ENCODE measurements at regions not wholly inside any gene's neighbourhood (a gene's known extent, or its start where the extent isn't known, plus 50 kb on each side); places are given as distances from the start of the nearest gene placed in this dataset.

- no peaks in the 10 kb centered on the region for H3K9me3 ChIP-seq (ENCODE audit: control insufficient read depth, low read length)
- H3K36me3 ChIP-seq (ENCODE audit: control insufficient read depth, insufficient read depth, low read length), result no peaks in the 10 kb centered on the region
- H3K9ac ChIP-seq, result no peak overlapping the region
- no peak overlapping the region for H3K4me2 ChIP-seq (ENCODE audit: low read length)
- H3K79me2 ChIP-seq, result no peaks in the 10 kb centered on the region
- no peak for TF ChIP-seq CTCF (IDR thresholded peaks at IDR 0.05)
- no peak overlapping the region for H3K27ac ChIP-seq
- H3K4me1 ChIP-seq, result no peaks in the 10 kb centered on the region
- H2AFZ ChIP-seq, result no peak overlapping the region
- H3K4me3 ChIP-seq (ENCODE audit: low read depth, low read length), result no peak overlapping the region
- no peaks in the 10 kb centered on the region for H3K27me3 ChIP-seq (ENCODE audit: control insufficient read depth, insufficient read depth, low read length)
These were observed 437.2 kb upstream of the HS6ST1 start for GRCh38 chr2:128755695-128756364.

- H3K36me3 ChIP-seq (ENCODE audit: control insufficient read depth, insufficient read depth, low read length), result no peaks in the 10 kb centered on the region
- TF ChIP-seq CTCF (IDR thresholded peaks at IDR 0.05), result no peak
- H3K4me1 ChIP-seq, result no peaks in the 10 kb centered on the region
- no peaks in the 10 kb centered on the region for H3K9me3 ChIP-seq (ENCODE audit: control insufficient read depth, low read length)
- H2AFZ ChIP-seq, result no peak overlapping the region
- H3K27me3 ChIP-seq (ENCODE audit: control insufficient read depth, insufficient read depth, low read length), result no peaks in the 10 kb centered on the region
- H3K79me2 ChIP-seq, result no peaks in the 10 kb centered on the region
- no peak overlapping the region for H3K27ac ChIP-seq
- H3K4me2 ChIP-seq (ENCODE audit: low read length), result no peak overlapping the region
- H3K4me3 ChIP-seq (ENCODE audit: low read depth, low read length), result no peak overlapping the region
- H3K9ac ChIP-seq, result no peak overlapping the region
These were observed 437.7 kb upstream of the HS6ST1 start for GRCh38 chr2:128756365-128756717.

- Histone ChIP-seq H3K27me3 (ENCODE audit: control insufficient read depth, insufficient read depth, low read length) (no peaks in the 10 kb centered on the region), H3K4me1 (no peaks in the 10 kb centered on the region), H3K79me2 (no peaks in the 10 kb centered on the region), H3K9ac (no peak overlapping the region), H3K27ac (no peak overlapping the region), H3K9me3 (ENCODE audit: control insufficient read depth, low read length) (no peaks in the 10 kb centered on the region), H3K36me3 (ENCODE audit: control insufficient read depth, insufficient read depth, low read length) (no peaks in the 10 kb centered on the region), H3K4me2 (ENCODE audit: low read length) (no peak overlapping the region), H2AFZ (no peak overlapping the region), H3K4me3 (ENCODE audit: low read depth, low read length) (no peak overlapping the region)
- TF ChIP-seq CTCF (IDR thresholded peaks at IDR 0.05), result no peak
These were observed 447.1 kb upstream of the HS6ST1 start for GRCh38 chr2:128765811-128766210.

GRCh38 chr2:128768041-128768440 lies 449.4 kb upstream of the HS6ST1 start:
- Histone ChIP-seq H3K9me3 (ENCODE audit: control insufficient read depth, low read length) (no peaks in the 10 kb centered on the region), H3K27ac (no peak overlapping the region), H3K27me3 (ENCODE audit: control insufficient read depth, insufficient read depth, low read length) (no peaks in the 10 kb centered on the region), H2AFZ (no peak overlapping the region), H3K9ac (no peak overlapping the region), H3K4me3 (ENCODE audit: low read depth, low read length) (no peak overlapping the region), H3K4me1 (no peaks in the 10 kb centered on the region), H3K79me2 (no peaks in the 10 kb centered on the region), H3K4me2 (ENCODE audit: low read length) (no peak overlapping the region), H3K36me3 (ENCODE audit: control insufficient read depth, insufficient read depth, low read length) (no peaks in the 10 kb centered on the region)
- no peak for TF ChIP-seq CTCF (IDR thresholded peaks at IDR 0.05)

- TF ChIP-seq CTCF (IDR thresholded peaks at IDR 0.05), result no peak
- Histone ChIP-seq H3K79me2 (no peaks in the 10 kb centered on the region), H3K9ac (no peak overlapping the region), H2AFZ (no peak overlapping the region), H3K36me3 (ENCODE audit: control insufficient read depth, insufficient read depth, low read length) (no peaks in the 10 kb centered on the region), H3K4me3 (ENCODE audit: low read depth, low read length) (no peak overlapping the region), H3K27ac (no peak overlapping the region), H3K4me2 (ENCODE audit: low read length) (no peak overlapping the region), H3K4me1 (no peaks in the 10 kb centered on the region), H3K9me3 (ENCODE audit: control insufficient read depth, low read length) (no peaks in the 10 kb centered on the region), H3K27me3 (ENCODE audit: control insufficient read depth, insufficient read depth, low read length) (no peaks in the 10 kb centered on the region)
These were observed 450.9 kb upstream of the HS6ST1 start for GRCh38 chr2:128769457-128770142.

Measured in parathyroid adenoma (tissue), 2 donors.